ENCODE measurements at regions not wholly inside any gene's neighbourhood (a gene's known extent, or its start where the extent isn't known, plus 50 kb on each side); places are given as distances from the start of the nearest gene placed in this dataset.

GRCh38 chr14:100416081-100416680 lies 93.0 kb downstream of the SLC25A47 start:
- H3K27ac Mint-ChIP-seq (ENCODE audit: low read depth, unreplicated experiment): peak overlapping the region; percentile 30
- POLR2A ChIA-PET: interaction anchor here (1.5 to 2.5 kb wide), 3 partner anchors 9 to 23 kb away, joined by 4 to 33 read pairs (median 7); no protein-coding TSS in a partner anchor
- CTCF ChIA-PET: interaction anchor here (1.2 to 5.4 kb wide), 11 partner anchors 8 to 1249 kb away, joined by 3 to 38 read pairs (median 9); no protein-coding TSS in a partner anchor
- H3K4me1 Mint-ChIP-seq (ENCODE audit: insufficient read depth, unreplicated experiment): peaks cover 21% of the 10 kb centered on the region
- no TSS peak for BruUV-seq (replicated peaks)
- intact Hi-C loops (cut with micrococcal nuclease): loop anchor here (2.0 kb wide), 1 partner anchor 31 kb away; no protein-coding TSS in a partner anchor
- H3K27me3 Mint-ChIP-seq (ENCODE audit: insufficient read depth, unreplicated experiment): no peaks in the 10 kb centered on the region
- H3K4me3 Mint-ChIP-seq (ENCODE audit: unreplicated experiment): no peak overlapping the region
- no peak for DNase-seq (ENCODE audit: unreplicated experiment)
- no peak for TF ChIP-seq CTCF (IDR thresholded peaks at IDR 0.05; ENCODE audit: unreplicated experiment)
- H3K36me3 Mint-ChIP-seq (ENCODE audit: insufficient read depth, unreplicated experiment): no peaks in the 10 kb centered on the region
- no peaks in the 10 kb centered on the region for H3K9me3 Mint-ChIP-seq (ENCODE audit: unreplicated experiment)

DNA sequence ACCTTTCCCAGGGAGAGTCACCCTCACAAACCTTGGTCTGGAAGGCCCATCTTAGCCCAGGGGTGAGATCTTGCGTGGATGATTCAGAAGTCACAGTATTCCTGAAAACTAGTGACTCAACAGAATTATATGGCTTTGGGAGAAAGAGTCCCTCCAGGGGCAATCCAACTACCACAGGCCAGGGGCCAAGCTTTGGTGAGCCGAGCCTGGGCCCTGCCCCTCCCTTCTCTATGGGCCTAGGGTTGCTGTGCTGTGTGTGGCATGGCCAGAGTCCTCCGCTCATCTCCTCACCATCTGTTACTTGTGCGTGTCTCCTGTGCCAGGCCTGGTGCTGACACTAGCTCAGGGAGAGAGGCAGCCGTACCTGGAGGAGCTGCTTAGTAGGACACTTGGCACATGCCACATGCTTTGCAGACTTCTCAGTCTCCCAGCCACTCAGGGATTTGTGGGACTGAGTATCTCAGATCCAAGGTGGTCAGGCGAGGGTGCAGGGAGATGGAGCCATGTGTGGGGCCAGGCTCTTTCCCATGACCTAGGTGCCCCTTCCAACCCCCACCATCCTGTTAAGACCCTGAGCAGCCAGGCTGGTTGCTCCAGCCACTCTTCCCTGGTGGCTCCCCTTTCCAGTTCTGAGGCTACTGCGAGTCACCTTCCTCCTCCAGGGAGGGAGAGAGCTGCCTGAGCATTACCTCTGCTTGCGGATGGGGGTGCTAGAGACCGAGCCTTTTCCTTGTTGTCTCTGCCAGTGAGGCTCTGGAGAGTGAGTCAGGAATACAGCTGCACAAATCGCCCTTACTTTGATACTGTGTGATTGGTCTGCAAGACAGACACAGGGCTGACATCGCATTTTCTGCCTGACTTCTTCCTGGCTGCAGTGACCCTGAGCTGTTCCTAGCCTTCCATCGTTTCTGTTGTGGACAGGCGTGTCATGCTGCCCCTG lies 94.1 kb downstream of the SLC25A47 start:
- DNase-seq (ENCODE audit: unreplicated experiment): peak; percentile 85
- CTCF ChIA-PET: interaction anchor here (0.6 to 5.4 kb wide), 28 partner anchors 9 to 1248 kb away, joined by 3 to 38 read pairs (median 4); no protein-coding TSS in a partner anchor

GRCh38 chr14:100419856-100420255 lies 96.7 kb downstream of the SLC25A47 start:
- BruUV-seq (replicated peaks): no TSS peak
- ChIA-PET POLR2A (no interaction called here), CTCF (interaction anchor here (0.5 to 2.8 kb wide), 5 partner anchors 20 to 226 kb away, joined by 3 to 17 read pairs (median 5); no protein-coding TSS in a partner anchor)
- no peak overlapping the region for H3K27ac Mint-ChIP-seq (ENCODE audit: low read depth, unreplicated experiment)
- H3K4me3 Mint-ChIP-seq (ENCODE audit: unreplicated experiment): no peak overlapping the region
- H3K9me3 Mint-ChIP-seq (ENCODE audit: unreplicated experiment): no peaks in the 10 kb centered on the region
- no peak for TF ChIP-seq CTCF (IDR thresholded peaks at IDR 0.05; ENCODE audit: unreplicated experiment)
- no peak for DNase-seq (ENCODE audit: unreplicated experiment)
- no peaks in the 10 kb centered on the region for H3K27me3 Mint-ChIP-seq (ENCODE audit: insufficient read depth, unreplicated experiment)
- intact Hi-C loops (cut with micrococcal nuclease): no loop called here
- H3K4me1 Mint-ChIP-seq (ENCODE audit: insufficient read depth, unreplicated experiment): peaks cover 25% of the 10 kb centered on the region
- H3K36me3 Mint-ChIP-seq (ENCODE audit: insufficient read depth, unreplicated experiment): no peaks in the 10 kb centered on the region

More for the DNA sequence above, 94.1 kb downstream of the SLC25A47 start:
- H3K9me3 Mint-ChIP-seq (ENCODE audit: unreplicated experiment): no peaks in the 10 kb centered on the region
- peak; percentile 70 for TF ChIP-seq CTCF (IDR thresholded peaks at IDR 0.05; ENCODE audit: unreplicated experiment)
- no peaks in the 10 kb centered on the region for H3K36me3 Mint-ChIP-seq (ENCODE audit: insufficient read depth, unreplicated experiment)
- POLR2A ChIA-PET: interaction anchor here (0.5 to 2.5 kb wide), 9 partner anchors 8 to 229 kb away, joined by 3 to 33 read pairs (median 5); no protein-coding TSS in a partner anchor
- H3K27me3 Mint-ChIP-seq (ENCODE audit: insufficient read depth, unreplicated experiment): no peaks in the 10 kb centered on the region
- BruUV-seq (replicated peaks): no TSS peak
- intact Hi-C loops (cut with micrococcal nuclease): loop anchor here (1.0 to 2.0 kb wide), 3 partner anchors 22 to 228 kb away; no protein-coding TSS in a partner anchor
- peaks cover 21% of the 10 kb centered on the region for H3K4me1 Mint-ChIP-seq (ENCODE audit: insufficient read depth, unreplicated experiment)
- H3K4me3 Mint-ChIP-seq (ENCODE audit: unreplicated experiment): no peak overlapping the region
- peak overlapping the region; percentile 30 for H3K27ac Mint-ChIP-seq (ENCODE audit: low read depth, unreplicated experiment)
